Immature natural killer cell (primary cell): ENCODE measurements at regions not wholly inside any gene's neighbourhood (a gene's known extent, or its start where the extent isn't known, plus 50 kb on each side); places are given as distances from the start of the nearest gene placed in this dataset.
"Not testable (repeated sequence)": the region's sequence is repeated elsewhere in the genome, so short reads cannot be mapped to it uniquely, and the experiment has no call there.

Experiments used
- DNase-seq, 3 donors: peaks; one replicate each; pipeline ENCODE4 v3.0.0; 2022; ENCODE audit warnings: mixed read lengths in 1 of 3
- H3K27ac Mint-ChIP-seq, 6 donors: one replicate each; pipeline ENCODE4 v1.8.0; 2020; ENCODE audit warnings: mixed read lengths in 6 of 6, mild to moderate bottlenecking in 5 of 6, inconsistent platforms in 4 of 6, moderate library complexity in 3 of 6
- H3K27me3 Mint-ChIP-seq, 3 donors: one replicate each; pipeline ENCODE4 v1.8.0; 2020 to 2021; ENCODE audit warnings: low read depth in 3 of 3, mild to moderate bottlenecking in 3 of 3, mixed read lengths in 3 of 3, moderate library complexity in 3 of 3, inconsistent platforms in 1 of 3
- H3K36me3 Mint-ChIP-seq, 3 donors: one replicate each; pipeline ENCODE4 v1.8.0; 2020; ENCODE audit warnings: mixed read lengths in 3 of 3, inconsistent platforms in 2 of 3, mild to moderate bottlenecking in 2 of 3
- H3K4me1 Mint-ChIP-seq, 2 donors: one replicate each; pipeline ENCODE4 v1.8.0; 2020; ENCODE audit warnings: inconsistent platforms in 2 of 2, mild to moderate bottlenecking in 2 of 2, mixed read lengths in 2 of 2, moderate library complexity in 1 of 2
- H3K4me3 Mint-ChIP-seq, 5 donors: one replicate each; pipeline ENCODE4 v1.8.0; 2020; ENCODE audit warnings: mild to moderate bottlenecking in 5 of 5, mixed read lengths in 5 of 5, inconsistent platforms in 3 of 5, moderate library complexity in 3 of 5
- H3K9me3 Mint-ChIP-seq, 6 donors: one replicate each; pipeline ENCODE4 v1.8.0; 2020; ENCODE audit warnings: mild to moderate bottlenecking in 6 of 6, mixed read lengths in 6 of 6, inconsistent platforms in 4 of 6, moderate library complexity in 3 of 6

DNA sequence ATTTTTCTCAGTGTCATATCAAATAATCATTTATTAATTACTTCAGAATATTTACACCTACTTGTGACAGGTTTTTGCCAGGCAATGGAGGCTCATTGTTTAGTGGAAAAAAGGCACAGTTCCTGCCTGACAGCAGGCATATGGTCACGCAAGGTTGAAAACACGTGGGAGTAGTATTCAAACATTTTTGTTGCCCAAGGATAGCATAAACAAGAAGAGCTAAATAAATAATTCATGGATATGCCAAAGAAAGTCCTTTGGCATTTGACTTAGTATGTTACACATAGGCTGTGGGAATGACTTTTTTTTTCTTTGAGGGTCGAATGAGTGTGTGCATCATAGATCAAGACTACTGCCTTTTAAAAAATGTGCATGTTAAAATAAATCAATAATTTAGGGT, 120.5 kb upstream of the SEMA3E start:
- Mint-ChIP-seq H3K36me3 (no peaks in the 10 kb centered on the region), H3K27ac (no peak overlapping the region), H3K4me3 (no peak overlapping the region), H3K4me1 (no peaks in the 10 kb centered on the region), H3K9me3 (peaks cover 0 to 44% (median 16%) of the 10 kb centered on the region in 6 donors), H3K27me3 (no peaks in the 10 kb centered on the region)
- no peak for DNase-seq

DNA sequence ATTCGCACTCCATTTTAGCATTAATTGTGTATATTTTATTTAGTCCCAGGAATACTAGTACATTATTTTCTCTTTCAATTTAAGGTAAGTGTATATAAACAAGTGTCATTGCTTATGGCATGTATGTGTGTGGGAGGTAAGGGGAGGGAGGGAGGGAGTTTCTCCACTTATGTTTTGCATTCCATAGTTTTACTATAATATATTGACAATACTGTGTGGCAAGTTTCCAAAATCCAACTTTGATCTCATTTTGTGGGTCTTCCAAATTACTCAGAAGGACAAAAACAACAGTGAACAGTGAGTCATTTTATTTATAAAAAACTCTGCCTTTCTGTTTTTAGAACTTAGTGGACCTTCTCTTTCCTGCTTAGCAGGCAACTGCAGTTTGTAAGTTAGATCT, 102.3 kb upstream of the SEMA3E start:
- H3K27ac Mint-ChIP-seq = no peak overlapping the region
- peaks cover 0 to 2% (median 0%) of the 10 kb centered on the region in 3 donors for H3K27me3 Mint-ChIP-seq
- no peaks in the 10 kb centered on the region for H3K4me1 Mint-ChIP-seq
- no peak overlapping the region for H3K4me3 Mint-ChIP-seq
- DNase-seq = no peak
- H3K9me3 Mint-ChIP-seq = peaks cover 2 to 26% (median 19%) of the 10 kb centered on the region in 6 donors
- H3K36me3 Mint-ChIP-seq = no peaks in the 10 kb centered on the region

DNA sequence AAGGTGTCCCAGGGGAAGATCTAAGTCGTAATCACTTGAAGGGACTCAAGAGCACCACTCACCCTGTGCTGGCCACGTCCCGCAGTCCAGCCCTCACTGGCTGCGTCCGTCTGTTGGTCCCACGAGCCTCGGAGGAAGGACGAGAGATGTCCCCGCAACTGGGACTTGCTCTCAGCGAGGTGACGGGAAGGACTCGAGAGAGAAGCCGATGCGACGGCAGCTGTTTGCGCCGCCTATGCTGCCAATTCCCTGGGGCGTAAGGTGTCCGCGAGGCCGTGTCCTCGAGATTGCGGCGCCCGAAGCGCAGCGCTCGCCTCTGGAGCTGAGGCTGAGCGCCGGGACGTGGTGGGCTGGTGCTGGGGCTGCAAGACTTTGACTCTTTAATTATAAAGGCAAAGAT, 100.6 kb upstream of the SEMA3E start:
- Mint-ChIP-seq H3K27me3 (peaks cover 0 to 2% (median 0%) of the 10 kb centered on the region in 3 donors), H3K4me3 (no peak overlapping the region), H3K9me3 (peaks cover 2 to 23% (median 18%) of the 10 kb centered on the region in 6 donors), H3K27ac (no peak overlapping the region), H3K4me1 (no peaks in the 10 kb centered on the region), H3K36me3 (no peaks in the 10 kb centered on the region)
- no peak for DNase-seq

DNA sequence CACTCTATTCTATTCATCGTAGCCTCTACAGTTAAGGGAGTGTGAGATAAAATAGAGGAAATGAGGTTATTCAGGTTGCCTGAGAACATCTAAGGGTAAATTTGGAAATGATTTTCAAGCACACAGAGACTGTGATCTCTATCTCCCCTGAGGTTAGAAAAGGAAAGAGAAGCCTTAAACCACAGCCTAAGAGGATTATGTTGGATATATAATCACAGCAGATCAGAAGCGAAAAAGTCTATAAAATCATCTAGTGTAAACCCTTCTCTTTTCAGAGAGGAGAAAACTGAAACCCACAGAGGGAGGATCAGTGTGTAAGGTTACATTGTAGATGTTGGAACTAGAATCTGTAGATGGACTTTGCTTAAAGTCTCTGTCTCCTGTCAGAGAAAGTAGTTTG, 90.6 kb upstream of the SEMA3E start:
- peaks cover 8 to 33% (median 9%) of the 10 kb centered on the region in 6 donors for H3K9me3 Mint-ChIP-seq
- no peak overlapping the region for H3K27ac Mint-ChIP-seq
- no peak overlapping the region for H3K4me3 Mint-ChIP-seq
- DNase-seq = no peak
- H3K4me1 Mint-ChIP-seq = no peaks in the 10 kb centered on the region
- no peaks in the 10 kb centered on the region for H3K27me3 Mint-ChIP-seq
- no peaks in the 10 kb centered on the region for H3K36me3 Mint-ChIP-seq

DNA sequence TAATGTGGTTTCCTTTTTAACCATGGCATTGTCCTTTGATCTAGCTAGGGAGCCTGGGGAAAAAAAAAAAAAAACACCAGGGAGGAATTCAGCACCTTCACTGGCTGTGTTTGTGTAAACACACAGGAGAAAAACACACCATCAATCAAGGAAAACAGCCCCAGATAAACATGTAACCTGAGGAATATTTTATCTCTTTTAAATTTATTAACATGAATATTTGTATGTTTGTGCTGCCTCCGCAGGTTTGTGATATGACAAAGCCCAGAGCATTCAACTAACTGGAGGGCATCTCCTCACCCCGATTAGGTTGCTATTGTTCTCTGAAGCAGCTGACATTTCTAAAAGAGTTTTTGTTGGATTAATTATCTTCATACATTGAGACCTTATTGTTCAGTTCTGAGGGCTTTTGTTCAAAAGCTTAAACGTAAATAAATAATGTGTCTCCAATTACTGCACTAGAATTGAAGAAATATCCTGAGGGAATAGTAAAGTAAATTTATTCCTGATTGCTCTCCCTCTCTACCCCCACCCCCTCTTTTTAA, 89.4 kb upstream of the SEMA3E start:
- Mint-ChIP-seq H3K9me3 (peaks cover 8 to 36% (median 11%) of the 10 kb centered on the region in 6 donors), H3K4me3 (no peak overlapping the region)

DNA sequence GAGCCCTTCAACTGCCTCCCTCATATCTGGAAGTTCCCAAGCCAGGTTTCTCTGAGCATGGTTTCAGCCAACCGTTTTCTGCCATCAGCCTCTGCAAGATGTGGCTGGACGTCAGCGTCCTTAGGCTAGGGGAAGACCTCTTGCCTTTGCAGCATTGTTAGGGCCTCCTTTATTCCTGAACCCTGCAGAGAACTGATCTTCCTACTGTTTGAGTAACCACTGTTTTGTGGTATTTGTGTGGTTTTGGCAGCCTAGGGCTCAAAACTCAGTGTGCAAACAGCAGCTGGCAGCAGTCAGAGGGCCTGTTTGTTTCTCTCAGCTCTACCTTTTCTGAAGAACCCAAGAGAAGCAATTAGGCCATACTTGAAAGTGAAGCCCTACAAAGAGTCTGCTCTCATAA, 83.4 kb upstream of the SEMA3E start:
- Mint-ChIP-seq H3K4me3 (no peak overlapping the region), H3K36me3 (peaks cover 0 to 7% (median 0%) of the 10 kb centered on the region in 3 donors), H3K4me1 (no peaks in the 10 kb centered on the region), H3K27me3 (no peaks in the 10 kb centered on the region), H3K9me3 (peaks cover 2 to 26% (median 10%) of the 10 kb centered on the region in 6 donors), H3K27ac (no peak overlapping the region)
- DNase-seq = no peak

More for the DNA sequence above, 89.4 kb upstream of the SEMA3E start:
- H3K36me3 Mint-ChIP-seq = no peaks in the 10 kb centered on the region
- no peaks in the 10 kb centered on the region for H3K4me1 Mint-ChIP-seq
- no peaks in the 10 kb centered on the region for H3K27me3 Mint-ChIP-seq
- DNase-seq = no peak
- H3K27ac Mint-ChIP-seq = no peak overlapping the region

DNA sequence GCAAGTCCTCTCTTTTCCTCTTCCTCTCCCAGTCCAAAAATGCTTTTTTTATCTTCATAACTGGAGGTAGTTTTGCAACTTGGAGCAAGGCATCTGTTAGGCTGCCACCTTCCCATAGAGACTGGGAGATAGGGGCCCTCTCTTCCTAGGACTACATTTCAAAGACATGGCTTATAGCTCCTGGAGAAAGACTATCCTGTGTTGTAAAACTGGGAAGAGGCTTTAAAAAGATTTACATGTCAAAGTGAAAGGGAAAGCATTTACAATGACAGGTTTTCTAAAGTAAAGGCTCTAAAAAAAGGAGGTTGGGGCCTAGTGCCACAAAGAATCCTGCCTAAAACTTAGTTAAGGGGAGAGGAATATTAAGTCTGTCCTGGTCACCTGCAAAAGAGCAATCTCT, 82.2 kb upstream of the SEMA3E start:
- Mint-ChIP-seq H3K4me3 (no peak overlapping the region), H3K36me3 (peaks cover 0 to 7% (median 0%) of the 10 kb centered on the region in 3 donors), H3K9me3 (peaks cover 1 to 24% (median 11%) of the 10 kb centered on the region in 6 donors), H3K27ac (no peak overlapping the region), H3K27me3 (no peaks in the 10 kb centered on the region), H3K4me1 (no peaks in the 10 kb centered on the region)
- DNase-seq = no peak

DNA sequence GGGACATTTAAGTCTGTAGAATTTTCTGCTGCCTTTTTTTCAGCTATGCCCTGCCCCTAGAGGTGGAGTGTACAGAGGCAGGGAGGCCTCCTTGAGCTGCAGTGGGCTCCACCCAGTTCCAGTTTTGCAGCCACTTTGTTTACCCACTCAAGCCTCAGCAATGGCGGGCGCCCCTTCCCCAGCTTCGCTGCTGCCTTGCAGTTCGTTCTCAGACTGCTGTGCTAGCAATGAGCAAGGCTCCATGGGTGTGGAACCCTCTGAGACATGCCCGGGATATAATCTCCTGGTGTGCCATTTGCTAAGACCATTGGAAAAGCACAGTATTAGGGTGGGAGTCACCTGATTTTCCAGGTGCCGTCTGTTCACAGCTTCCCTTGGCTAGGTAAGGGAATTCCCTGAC, 68.0 kb upstream of the SEMA3E start:
- H3K36me3 Mint-ChIP-seq, DNase-seq, H3K4me3 Mint-ChIP-seq, H3K4me1 Mint-ChIP-seq, H3K27ac Mint-ChIP-seq, H3K27me3 Mint-ChIP-seq: not testable (repeated sequence)
- peaks cover 3 to 62% (median 30%) of the 10 kb centered on the region in 6 donors for H3K9me3 Mint-ChIP-seq

DNA sequence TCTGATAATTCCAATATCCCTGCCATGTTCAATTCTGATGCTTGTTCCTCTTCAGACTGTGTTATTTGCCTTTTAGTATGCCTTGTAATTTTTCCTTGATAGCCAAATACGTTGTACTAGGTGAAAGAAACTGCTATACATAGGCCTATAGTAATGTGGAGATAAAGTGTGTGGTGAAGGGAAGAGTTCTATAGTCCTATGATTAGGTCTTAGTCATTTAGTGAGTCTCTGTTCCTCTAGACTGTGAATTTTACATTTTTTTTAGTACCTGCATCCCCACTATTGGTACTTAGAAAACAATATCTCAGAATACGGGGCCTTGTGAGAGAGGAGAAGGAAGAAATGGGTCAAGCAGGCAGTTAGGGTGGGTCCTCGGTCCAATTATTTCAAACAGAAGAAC, 59.6 kb upstream of the SEMA3E start:
- H3K27me3 Mint-ChIP-seq = peaks cover 0 to 2% (median 2%) of the 10 kb centered on the region in 3 donors
- peaks cover 6 to 30% (median 11%) of the 10 kb centered on the region in 6 donors for H3K9me3 Mint-ChIP-seq
- no peaks in the 10 kb centered on the region for H3K36me3 Mint-ChIP-seq
- DNase-seq = no peak
- H3K27ac Mint-ChIP-seq = no peak overlapping the region
- H3K4me1 Mint-ChIP-seq = no peaks in the 10 kb centered on the region
- no peak overlapping the region for H3K4me3 Mint-ChIP-seq

DNA sequence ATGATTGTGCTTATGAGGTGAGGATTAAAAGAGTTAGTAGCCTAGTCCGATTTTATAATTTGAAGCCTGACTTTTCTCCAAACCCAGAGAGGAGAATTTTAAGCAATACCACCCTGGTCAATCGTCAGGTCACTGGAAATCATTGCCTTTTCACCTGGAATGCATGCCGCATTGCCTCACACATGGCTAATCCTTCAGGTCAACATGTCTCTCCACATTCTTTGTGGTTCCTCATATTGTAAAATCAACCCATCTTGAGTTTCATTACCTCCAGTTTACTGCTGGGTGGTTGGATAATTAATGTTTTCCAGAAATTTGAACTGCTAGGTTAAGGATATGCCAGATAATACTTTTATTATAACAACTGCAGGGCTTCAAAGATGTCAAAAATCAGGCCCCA, 55.6 kb upstream of the SEMA3E start:
- Mint-ChIP-seq H3K27me3 (peaks cover 0 to 2% (median 2%) of the 10 kb centered on the region in 3 donors), H3K9me3 (peaks cover 6 to 33% (median 10%) of the 10 kb centered on the region in 6 donors), H3K4me3 (no peak overlapping the region), H3K36me3 (peaks cover 0 to 3% (median 0%) of the 10 kb centered on the region in 3 donors), H3K27ac (no peak overlapping the region), H3K4me1 (no peaks in the 10 kb centered on the region)
- DNase-seq = no peak

DNA sequence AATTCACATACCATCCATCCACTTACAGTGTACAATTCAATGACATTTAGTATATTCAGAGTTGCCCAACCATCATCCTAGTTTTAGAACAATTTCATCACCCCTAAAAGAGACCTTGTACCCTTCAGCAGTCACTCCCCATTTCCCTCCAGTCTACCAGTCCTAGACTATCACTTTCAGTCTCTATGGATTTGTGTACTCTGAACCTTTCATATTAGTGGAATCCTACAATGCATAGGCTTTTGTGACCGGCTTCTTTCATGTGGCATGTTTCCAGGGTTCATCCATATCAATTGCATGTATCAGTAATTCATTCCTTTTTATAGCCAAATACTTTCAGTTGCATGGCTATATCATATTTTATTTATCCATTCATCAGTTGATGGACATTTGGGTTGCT, 53.5 kb upstream of the SEMA3E start:
- H3K4me1 Mint-ChIP-seq = no peaks in the 10 kb centered on the region
- peaks cover 0 to 34% (median 10%) of the 10 kb centered on the region in 6 donors for H3K9me3 Mint-ChIP-seq
- H3K36me3 Mint-ChIP-seq = peaks cover 0 to 3% (median 0%) of the 10 kb centered on the region in 3 donors
- H3K27ac Mint-ChIP-seq = no peak overlapping the region
- no peak overlapping the region for H3K4me3 Mint-ChIP-seq
- H3K27me3 Mint-ChIP-seq = peaks cover 0 to 2% (median 0%) of the 10 kb centered on the region in 3 donors
- DNase-seq = no peak

DNA sequence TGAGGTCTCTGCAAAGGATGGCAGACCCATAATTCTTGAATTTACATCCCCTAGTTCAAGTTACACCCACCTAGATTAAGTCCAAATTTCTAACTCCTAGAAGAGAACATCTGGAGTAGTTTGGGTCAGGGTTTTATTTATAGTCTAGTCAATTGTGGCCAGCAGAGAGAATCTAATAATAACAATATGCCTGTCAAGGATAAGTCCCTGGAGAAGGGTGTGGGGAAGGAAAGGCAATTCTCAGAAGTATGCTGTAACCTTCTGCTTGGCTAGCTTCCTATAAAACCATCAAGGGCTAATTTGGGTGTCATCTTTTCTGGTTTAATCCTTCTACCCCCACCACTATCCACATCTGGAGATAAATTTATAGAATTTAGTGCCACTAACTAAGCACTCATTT, 52.8 kb upstream of the SEMA3E start:
- Mint-ChIP-seq H3K4me1 (no peaks in the 10 kb centered on the region), H3K27me3 (peaks cover 0 to 2% (median 0%) of the 10 kb centered on the region in 3 donors), H3K36me3 (peaks cover 0 to 3% (median 0%) of the 10 kb centered on the region in 3 donors), H3K9me3 (peaks cover 4 to 41% (median 13%) of the 10 kb centered on the region in 6 donors), H3K4me3 (no peak overlapping the region), H3K27ac (no peak overlapping the region)
- DNase-seq = no peak
